Anterior cingulate cortex (tissue), 58 donors: ENCODE measurements at regions not wholly inside any gene's neighbourhood (a gene's known extent, or its start where the extent isn't known, plus 50 kb on each side); places are given as distances from the start of the nearest gene placed in this dataset.

Source experiments
- DNase-seq, 58 donors: peaks; one replicate each; lab custom pipeline; 2025; lab: John Stamatoyannopoulos, UW

DNA sequence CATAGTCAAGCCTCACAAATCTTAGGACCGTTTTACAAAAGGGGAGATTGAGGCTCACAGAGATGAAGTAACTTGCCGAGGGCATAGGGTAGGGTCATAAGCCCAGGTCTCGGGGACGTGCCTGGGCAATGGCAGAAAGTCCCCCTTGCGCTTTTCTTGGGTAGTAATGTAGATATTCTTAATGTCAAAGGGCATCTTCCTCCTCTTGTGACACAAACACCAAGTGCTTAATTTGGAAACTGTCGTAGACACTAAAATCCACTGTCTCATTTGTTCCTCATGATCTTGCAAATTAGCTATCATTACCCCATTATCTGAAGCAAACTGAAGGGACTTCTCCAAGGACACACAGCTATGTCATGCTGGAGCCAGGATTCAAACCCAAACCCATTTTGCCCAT lies 180.8 kb downstream of the GAS1 start:
- DNase-seq = no peak

DNA sequence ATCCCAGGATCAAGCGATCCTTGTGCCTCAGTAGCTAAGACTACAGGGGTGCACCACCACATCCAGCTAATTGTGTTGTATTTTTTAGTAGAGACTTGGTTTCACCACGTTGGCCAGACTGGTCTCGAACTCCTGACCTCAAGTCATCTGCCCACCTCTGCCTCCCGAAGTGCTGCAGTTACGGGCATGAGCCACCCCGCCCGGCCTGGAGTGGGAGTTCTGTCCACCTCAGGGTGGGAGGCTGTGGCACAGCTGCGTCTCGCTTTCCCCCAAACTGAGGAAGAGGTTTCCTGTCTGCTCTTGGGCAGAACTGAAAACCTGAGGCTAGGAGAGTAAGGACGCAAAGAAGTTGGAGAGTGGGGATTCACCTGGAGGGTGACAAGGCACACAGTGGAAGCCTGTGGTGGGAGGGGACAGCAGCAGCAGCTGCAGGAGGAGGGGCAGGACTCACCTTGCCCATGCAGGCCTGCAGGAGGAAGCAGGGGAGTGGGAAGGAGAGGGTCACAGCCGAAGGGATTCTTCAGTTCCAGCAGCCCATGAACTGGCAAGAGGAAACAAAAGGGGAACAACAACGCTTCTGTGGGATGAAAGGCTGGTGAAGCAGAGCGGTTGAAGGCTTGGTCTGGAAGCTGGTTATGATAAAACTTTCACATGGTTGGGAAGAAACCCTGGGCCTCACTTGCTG lies 181.4 kb downstream of the GAS1 start:
- DNase-seq = no peak

DNA sequence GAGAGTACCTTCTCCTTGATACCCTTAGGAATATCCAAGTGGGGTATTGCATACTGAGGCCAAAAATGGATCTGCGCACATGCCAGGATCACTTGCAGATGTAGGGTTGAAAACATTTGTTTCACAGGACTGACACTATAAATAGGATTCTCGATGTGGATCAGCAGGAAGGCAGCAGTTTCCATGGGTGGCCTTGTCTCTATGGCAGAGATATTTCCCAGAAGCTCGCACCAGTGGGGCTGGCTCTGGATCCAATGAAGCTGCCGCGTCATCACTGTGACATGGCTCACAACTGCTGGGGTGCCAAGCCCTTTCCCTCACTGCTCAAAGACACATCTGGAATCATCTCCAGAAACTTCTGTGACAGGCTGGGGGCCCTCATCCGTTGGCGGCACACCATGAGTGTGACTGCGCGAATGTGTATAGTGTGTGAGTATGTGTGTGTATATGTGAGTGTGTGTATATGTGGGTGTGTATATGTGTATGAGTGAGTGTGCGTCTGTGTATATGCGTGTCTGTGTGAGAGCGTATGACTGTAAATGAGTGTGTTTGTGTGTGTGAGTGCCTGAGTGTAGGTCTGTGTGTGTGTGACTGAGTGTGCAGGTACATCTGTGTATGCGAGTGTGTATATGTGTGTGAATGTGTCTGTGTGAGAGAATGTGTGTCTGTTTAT lies 182.5 kb downstream of the GAS1 start:
- no peak for DNase-seq

DNA sequence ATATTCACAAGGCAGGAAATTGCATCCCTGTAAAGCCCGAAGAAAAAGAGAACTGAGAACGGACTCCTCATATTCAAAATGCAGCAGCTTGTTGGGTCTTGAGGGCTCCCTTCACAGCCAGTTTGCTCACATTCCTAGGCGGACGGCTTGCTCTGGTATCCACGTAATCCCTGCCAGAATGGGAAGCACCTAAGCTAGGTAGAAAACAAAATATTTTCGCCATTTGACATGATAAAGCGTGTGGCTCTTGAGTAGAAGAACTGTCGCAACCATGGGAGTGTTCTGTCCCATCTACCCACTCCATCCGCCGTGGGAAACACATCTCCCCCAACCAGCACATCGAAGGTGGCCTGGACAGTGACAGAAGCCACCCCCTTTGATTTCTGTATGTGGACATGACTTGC lies 183.1 kb downstream of the GAS1 start:
- no peak for DNase-seq

DNA sequence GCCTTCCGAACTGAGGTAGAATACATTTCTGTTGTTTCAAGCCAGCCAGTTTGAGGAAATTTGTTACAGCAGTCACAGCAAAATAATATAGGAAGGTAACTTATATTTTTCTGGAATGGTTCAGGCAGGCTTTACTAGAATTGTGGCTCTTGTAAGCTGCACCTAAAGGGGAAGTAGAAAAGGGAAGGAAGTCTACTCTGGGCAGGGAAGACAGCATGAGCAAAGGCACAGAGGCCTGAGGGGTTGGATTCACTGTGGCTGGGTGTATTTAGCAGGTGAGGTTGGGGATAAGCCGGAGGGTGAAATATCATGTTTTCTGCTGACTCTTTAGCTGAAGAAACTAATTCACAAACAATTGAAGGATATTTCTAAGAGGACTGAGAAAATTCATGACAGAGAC lies 183.5 kb downstream of the GAS1 start:
- DNase-seq = no peak

DNA sequence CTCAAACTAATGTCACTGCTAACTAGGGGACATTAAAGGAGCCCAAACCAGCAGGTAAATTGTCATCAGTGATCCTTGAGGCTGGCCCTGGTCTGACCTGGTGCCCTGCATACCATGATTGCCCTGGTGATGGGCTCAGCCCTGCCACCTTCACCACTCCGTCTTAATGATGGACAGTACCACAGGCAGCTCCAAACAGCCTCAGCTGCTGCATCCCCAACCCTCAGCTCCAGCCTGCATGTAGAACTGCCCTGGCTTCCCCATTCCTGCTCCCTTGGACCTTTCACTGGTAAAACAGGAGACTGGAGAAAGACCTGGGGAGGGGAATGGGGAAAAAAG lies 190.0 kb downstream of the GAS1 start:
- DNase-seq = no peak

DNA sequence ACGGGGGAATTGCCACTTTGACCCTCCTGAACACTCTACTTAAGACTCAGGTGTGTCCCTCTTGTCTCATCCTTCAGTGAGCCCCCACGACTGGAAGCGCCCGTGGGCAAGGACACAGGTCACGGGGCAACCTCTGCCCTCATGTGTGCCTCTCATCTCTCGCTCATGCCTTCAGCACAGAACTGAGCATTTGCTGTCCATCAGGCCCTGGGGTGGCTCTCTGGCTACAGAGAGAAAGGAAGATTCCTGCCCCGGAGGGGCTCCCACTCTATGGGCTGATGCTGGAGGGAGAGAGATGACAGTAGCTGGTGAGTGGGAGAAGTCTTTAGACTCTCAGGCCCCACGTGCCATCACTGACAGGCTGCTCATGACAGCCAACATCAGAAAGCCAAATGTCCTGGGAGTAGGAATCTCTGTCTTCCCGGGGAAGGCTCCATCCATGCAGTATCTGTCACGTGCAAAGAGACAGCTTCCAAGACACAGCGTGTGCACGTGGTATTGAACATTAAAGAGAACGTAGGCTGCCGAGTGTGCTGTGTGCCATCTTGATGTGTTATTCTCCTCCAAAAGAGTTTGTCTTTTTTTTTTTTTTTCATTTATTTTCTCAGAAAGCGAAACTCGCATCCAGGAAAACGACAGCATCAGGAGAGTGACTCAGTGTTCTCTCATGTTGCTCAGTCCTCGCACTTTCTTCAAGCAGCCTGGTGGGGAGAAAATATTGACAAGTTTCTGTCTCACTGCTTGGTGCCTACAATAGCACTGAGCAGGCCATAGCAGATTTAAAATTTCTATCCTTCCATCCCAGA lies 190.5 kb downstream of the GAS1 start:
- peak in 1 of 58 donors; percentile 11 for DNase-seq

DNA sequence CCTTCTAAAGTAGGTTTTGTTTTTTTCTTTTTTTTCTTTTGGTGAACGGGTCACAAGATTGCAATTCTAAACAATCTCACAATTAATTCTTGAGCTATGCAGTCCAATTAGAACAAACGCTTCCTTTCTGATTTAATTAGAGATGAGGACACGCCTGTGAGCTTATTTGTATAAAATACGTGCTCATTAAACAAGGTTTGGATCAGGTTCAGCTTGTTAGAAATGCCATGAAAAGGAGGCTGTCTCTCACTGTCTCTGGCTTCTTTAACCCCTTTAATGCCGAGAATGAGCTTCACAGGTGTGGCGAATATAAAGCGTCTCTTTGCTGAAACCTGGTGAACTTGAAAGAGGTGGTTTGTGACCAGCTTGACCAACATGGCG lies 191.8 kb downstream of the GAS1 start:
- DNase-seq = no peak

DNA sequence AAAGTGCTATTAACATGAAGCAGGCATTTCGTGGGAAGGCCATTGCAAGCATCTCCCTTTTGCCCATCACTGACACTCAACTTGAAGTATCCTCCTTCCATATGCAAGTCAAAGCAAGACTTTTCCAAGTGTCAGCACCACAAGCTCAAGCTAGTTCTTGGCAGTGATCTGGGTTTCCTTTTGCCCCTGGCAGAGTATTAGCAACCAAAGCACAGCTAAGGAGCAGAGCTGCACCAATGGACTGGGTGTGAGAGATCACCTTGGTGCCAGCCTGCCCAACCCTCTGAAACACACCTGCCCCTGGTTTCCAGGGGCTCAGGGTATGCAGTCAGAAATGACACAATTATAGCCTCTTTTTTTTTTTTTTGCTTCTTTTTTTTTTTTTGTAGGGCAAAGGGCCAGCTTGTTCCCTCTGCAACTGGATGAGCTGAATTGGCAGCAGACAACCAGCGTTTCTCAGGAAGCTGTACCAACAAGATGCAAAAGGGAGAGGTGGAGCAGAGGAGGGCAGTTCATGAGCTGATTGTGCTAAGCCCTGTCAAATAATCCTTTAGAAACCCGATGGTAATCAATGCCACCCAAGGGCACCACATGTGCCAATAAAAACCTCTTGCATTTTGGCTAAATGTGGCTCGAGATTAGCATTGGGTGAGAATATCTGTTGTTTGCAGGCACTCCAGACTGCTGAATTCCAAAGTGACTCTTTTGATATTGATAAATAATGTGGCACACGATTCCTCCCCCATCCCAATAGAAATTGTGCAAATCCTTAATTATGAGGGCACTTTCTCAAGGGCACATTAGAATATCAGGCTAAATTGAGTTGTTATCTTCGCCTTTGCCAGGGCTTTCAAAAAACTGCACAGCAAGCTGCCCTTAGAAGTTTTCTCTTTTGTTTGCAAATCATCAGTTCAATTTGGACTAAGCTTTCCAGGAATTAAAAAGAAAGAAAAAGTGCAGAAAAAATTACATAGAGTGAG lies 192.4 kb downstream of the GAS1 start:
- no peak for DNase-seq

DNA sequence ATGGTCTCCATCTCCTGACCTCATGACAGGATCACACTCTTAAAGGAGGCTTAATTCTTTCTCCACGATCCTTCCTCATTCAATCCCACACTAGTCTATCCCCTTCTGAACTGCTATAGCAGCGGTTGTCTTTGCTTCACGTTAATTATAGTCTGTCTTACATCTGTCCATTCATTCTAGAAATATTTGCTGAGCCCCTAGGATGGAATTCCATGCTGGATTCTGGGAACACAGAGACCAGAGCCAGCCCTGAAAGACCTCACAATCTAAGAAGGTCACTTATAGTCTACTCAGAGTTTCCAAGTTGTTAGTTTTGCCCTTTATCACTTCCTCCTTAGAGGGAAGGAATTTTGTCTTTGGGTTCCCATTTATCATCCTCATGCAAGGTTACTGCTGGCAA lies 193.5 kb downstream of the GAS1 start:
- no peak for DNase-seq

DNA sequence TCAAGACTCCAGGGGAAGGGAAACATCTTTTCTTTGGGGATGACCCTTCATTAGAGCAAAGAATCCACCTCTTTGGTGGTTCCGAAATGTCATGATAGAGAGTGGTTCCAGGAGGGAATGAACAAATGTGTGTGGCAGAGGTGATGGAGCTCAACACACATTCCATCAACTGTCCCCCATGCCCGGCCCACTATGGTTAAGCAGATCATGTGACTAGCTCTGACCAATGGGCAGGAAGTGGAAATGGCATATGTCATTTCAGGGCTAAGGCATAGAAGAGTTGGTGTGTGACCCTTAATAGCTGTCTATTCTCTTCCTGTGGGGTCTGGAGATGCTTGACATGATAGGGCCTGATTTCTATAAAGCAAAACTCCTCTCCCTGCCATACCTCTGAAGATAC lies 194.6 kb downstream of the GAS1 start:
- DNase-seq = no peak

DNA sequence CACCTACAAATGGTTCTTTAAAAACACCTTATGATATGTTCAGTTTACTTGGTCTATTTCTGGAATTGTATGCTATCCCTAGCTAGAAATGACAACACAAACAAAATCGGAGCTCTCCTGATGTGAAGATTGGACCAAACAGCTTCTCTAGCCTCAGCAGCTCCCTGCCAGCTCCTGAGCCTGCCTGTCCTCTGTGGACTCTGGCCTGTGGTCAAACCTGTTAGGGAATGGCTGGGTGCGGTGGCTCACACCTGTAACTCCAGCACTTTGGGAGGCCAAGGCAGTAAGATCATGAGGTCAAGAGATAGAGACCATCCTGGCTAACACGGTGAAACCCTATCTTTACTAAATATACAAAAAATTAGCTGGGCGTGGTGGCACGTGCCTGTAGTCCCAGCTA lies 195.3 kb downstream of the GAS1 start:
- DNase-seq = no peak

DNA sequence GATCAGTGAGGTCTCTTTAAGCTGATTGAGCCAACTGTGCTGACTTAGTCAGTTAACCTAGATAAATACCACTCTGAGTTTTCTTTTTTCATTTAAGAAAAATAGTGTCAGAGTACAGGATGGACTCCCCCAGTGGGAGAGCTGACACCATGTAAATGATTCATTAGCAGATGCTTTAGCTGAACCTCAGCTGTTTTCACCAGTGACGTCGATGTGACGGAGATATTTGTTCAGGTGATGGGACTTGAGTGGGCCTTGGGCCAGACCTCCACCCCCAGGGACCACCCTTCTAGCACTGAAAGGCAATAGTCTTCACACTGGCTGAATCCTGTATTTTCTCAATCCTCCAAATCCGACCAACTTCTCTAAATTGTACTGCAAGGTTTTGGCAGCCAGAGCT lies 196.1 kb downstream of the GAS1 start:
- no peak for DNase-seq

DNA sequence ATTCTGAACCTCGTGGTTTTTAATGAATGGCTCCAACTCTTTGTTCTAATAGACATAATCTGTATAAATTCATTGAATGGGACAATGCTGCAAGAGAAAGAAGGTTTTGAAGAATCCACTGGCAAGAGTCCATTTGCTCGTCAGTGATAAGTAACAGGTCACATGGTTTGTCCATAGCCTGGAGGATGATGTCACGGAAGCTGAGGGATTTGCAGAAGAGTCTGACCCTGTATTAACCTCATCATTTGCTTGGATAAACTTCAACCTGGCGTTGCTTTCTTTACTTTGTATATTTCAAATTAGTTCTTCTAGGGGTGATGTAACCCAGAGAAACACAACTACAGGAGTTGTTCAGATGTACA lies 197.4 kb downstream of the GAS1 start:
- peak in 3 of 58 donors; percentile 2 to 33 (median 13) for DNase-seq

DNA sequence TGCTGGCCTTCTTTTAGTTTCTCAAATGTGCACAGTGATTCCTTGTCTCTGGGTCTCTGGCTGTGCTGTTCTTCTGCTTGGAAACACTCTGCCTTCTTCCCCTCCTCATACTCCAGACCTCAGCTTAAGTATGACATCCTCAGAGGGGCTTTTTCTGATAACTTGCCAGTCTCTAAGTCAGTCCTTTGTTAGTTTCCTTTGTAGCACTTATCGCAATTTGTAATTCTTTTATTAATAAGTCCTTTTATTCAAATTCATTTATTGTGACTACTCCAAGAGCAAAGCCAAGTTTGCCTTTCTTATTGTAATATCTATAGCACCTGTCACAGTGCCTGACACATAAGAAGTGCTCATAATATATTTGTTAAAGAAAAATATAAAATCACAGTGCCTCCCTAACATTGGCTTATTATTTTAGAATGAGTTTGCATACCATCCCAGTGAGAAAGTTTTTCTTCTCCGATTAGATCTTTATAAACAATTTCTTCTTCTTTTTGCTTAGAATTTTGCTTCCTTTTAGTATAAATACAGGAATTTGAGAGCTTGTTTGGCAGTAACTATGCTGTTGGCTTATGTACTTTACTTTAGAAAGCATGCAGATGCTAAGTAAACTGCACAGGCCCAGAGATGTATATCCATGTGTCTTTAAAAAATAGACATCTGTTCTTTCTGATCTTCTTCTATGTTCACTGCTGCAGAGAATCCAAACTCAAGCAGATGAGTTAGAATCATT lies 198.0 kb downstream of the GAS1 start:
- DNase-seq = no peak

DNA sequence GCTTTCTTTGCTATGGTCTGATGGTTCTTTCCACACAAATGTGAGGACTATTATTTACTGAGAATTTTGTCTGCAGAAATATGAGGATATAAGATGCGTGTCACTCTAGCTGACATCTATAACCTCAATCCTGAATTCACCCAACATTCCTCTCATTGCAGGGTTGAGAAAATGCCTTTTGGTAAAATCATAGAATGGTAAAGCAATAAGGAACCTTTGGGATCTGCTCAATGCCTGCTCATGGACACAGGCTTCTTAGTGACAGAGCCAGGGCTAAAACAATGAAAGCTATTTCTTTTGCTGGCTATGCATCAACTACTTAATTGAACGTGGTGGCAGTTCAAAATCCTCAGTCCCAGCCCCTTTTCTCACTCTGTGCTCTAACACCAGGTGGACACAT lies 199.6 kb downstream of the GAS1 start:
- DNase-seq = no peak

DNA sequence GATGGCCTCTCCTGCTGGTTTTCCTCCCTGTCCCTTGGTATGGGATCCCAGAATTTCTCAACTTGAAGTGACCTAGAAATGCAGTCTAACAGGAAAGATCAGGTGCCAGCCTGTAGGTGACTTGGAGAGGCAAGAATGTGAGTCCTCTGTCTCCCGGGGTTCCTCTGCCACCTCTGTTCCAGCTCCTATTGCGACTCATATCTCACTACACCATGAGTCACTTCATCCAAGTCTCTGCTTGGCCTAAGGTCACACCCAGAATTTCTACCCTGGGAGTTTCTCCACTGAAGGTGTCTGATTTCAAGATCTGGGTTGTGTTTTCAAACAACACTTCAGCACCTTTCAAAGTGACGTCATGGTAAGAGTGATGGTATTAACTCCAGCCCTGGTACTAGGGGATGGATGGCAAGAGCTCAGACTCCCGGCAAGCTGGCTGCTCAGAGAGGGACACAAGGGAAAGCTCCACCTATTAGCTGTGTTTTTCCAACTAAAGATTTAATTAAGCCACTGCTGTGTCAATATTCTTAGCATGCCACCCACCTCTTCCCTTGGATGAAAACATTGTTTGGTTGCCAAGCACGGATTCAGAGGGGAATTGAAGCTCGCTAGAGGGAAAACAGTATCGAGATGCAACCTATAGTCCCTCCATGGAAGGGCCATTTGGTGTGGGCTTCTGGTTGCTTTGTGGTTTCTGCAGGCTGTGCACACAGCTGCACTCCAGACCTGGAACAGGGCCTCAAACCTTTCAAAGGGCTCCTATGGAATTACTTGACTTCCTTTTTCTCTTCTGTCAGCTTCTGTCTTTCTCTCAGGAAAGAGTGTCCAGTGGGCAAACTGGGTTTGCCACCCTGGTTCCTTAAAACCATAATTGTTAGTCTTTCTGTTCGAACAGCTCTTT lies 205.7 kb downstream of the GAS1 start:
- DNase-seq = no peak

DNA sequence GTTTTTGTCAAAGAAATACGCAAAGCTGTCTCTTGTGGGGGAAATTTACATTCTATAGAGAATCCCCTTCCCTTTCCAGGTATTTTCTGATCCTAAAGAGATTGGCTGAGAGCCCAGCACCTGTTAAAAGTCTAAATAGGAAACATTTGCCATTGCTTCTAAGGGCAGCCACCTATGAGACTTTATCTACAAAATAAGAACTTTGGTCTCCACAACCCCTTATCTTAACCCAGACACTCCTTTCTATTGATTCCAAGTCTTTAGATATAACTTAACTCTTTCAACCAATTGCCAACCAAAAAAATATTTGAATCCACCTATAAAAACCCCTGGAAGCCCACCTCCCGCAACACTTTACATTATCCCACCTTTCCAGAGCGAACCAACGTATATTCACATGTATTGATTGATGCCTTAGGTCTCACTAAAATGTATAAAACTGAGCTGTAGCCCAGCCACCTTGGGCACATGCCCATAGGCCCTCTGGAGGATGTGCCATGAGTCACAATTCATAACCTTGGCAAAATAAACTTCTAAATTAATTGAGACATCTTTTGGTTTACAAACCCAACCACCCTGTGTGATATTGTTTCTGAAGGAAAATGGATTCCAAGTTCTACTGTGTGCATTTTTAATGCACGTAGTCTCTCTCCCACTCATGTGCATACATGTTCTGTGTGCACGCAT lies 211.4 kb downstream of the GAS1 start:
- DNase-seq = no peak
